HepG2 (cell line): ENCODE measurements at regions not wholly inside any gene's neighbourhood (a gene's known extent, or its start where the extent isn't known, plus 50 kb on each side); places are given as distances from the start of the nearest gene placed in this dataset.

Source experiments
- FOXJ3 ChIP-seq: sonication (generic); formaldehyde crosslinking; IDR thresholded peaks from 2 replicates; pipeline ENCODE4 v1.4.0; 2020; ENCODE audit warnings: missing genetic modification reagents, mild to moderate bottlenecking, borderline replicate concordance
- GABPA ChIP-seq, 2 experiments: IDR thresholded peaks; 2 replicates each; pipeline ENCODE4 v1.6.1; 2011 to 2016; ENCODE audit warnings: low read depth in 2 of 2, low read length in 1 of 2, missing biosample characterization in 1 of 2, missing genetic modification characterization in 1 of 2
- KLF9 ChIP-seq: IDR thresholded peaks from 2 replicates; pipeline ENCODE4 v1.6.1; 2016; ENCODE audit warnings: low read depth
- MAX ChIP-seq: IDR thresholded peaks from 2 replicates; pipeline ENCODE4 v1.6.1; 2012; ENCODE audit warnings: inconsistent platforms
- SRF ChIP-seq: IDR thresholded peaks from 2 replicates; pipeline ENCODE4 v1.6.1; 2011; ENCODE audit warnings: mild to moderate bottlenecking, low read depth, low read length, moderate library complexity
- ZFP41 ChIP-seq: sonication (generic); formaldehyde crosslinking; IDR thresholded peaks from 2 replicates; pipeline ENCODE4 v1.4.0; 2020; ENCODE audit warnings: mild to moderate bottlenecking, missing genetic modification reagents, borderline replicate concordance
- ZNF24 ChIP-seq: fragments of 450-650 bp; IDR thresholded peaks from 2 replicates; pipeline ENCODE4 v1.6.1; 2017; ENCODE audit warnings: antibody characterized with exemption, mild to moderate bottlenecking
- ZNF280B ChIP-seq: sonication (generic); formaldehyde crosslinking; IDR thresholded peaks from 2 replicates; pipeline ENCODE4 v1.5.0; 2020; ENCODE audit warnings: missing genetic modification reagents, mild to moderate bottlenecking, borderline replicate concordance
- ZNF547 ChIP-seq: sonication (generic); formaldehyde crosslinking; IDR thresholded peaks from 2 replicates; pipeline ENCODE4 v1.5.1; 2020; ENCODE audit warnings: mild to moderate bottlenecking, missing genetic modification reagents
- ZNF83 ChIP-seq: sonication (generic); formaldehyde crosslinking; IDR thresholded peaks from 2 replicates; pipeline ENCODE4 v1.4.0; 2020; ENCODE audit warnings: missing genetic modification reagents, mild to moderate bottlenecking, borderline replicate concordance
- TF ChIP-seq, protein P1 (sequence below): sonication (generic); formaldehyde crosslinking; IDR thresholded peaks from 2 replicates; pipeline ENCODE4 v1.5.0; 2020; ENCODE audit warnings: mild to moderate bottlenecking, missing genetic modification reagents, moderate library complexity
- TF ChIP-seq, protein P2 (sequence below): sonication (generic); formaldehyde crosslinking; IDR thresholded peaks from 2 replicates; pipeline ENCODE4 v1.8.0; 2022; ENCODE audit warnings: mild to moderate bottlenecking, missing genetic modification reagents, borderline replicate concordance

DNA sequence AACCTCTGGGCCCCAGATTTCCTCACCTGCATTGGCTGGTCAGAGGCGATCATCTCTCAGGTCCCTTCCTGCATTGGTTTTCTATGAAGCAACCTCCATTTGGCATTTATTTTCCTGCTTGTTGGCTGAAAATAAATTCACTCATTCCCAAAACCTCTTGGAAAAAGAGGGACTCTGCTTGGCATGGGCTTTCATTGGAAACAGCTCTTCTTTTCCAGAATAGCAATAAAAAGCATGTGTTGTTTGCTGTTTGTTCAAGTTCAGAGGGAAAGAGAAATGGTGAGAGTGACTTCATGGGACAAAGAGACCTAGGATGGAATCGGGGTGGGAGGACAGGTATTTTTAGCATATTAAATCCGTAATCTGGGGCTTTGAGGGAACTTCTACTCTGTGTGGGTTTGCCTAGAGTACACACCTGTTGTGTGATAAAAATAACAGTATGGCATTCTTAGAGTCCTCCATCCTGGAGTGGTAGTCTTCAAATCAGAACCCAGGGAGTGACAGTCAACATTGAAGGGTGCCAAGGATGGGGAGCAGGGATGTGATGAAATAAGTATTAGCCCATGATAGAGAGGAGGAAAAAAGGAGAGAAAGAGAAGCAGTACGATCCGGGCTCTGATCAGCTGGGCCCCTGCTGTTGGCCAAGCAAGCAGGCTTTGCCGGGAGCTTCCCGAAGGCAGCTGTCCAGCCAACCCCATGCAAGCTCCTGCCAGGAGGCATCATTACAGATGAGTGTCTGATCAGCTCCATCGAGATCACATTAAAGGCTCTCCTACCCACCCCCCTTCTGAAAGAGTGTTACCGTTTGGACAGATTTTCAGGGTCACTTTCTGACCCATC is 131.9 kb upstream of the NFIA start:
- TF ChIP-seq ZNF280B (CRISPR knock-in tag) (no peak), ZNF83 (CRISPR knock-in tag) (no peak), MAX (no peak), ZFP41 (no peak), ZNF24 (no peak), ZNF547 (CRISPR knock-in tag) (no peak), KLF9 (CRISPR knock-in tag) (no peak), GABPA (IDR thresholded peaks at IDR 0.05; ENCODE audit: low read depth, low read length) (no peak), GABPA (CRISPR knock-in tag; IDR thresholded peaks at IDR 0.05; ENCODE audit: low read depth) (no peak), SRF (no peak), FOXJ3 (CRISPR knock-in tag) (no peak)
- TF ChIP-seq, protein P1, sequence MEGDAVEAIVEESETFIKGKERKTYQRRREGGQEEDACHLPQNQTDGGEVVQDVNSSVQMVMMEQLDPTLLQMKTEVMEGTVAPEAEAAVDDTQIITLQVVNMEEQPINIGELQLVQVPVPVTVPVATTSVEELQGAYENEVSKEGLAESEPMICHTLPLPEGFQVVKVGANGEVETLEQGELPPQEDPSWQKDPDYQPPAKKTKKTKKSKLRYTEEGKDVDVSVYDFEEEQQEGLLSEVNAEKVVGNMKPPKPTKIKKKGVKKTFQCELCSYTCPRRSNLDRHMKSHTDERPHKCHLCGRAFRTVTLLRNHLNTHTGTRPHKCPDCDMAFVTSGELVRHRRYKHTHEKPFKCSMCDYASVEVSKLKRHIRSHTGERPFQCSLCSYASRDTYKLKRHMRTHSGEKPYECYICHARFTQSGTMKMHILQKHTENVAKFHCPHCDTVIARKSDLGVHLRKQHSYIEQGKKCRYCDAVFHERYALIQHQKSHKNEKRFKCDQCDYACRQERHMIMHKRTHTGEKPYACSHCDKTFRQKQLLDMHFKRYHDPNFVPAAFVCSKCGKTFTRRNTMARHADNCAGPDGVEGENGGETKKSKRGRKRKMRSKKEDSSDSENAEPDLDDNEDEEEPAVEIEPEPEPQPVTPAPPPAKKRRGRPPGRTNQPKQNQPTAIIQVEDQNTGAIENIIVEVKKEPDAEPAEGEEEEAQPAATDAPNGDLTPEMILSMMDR (CRISPR knock-in tag) = no peak
- TF ChIP-seq, protein P2, sequence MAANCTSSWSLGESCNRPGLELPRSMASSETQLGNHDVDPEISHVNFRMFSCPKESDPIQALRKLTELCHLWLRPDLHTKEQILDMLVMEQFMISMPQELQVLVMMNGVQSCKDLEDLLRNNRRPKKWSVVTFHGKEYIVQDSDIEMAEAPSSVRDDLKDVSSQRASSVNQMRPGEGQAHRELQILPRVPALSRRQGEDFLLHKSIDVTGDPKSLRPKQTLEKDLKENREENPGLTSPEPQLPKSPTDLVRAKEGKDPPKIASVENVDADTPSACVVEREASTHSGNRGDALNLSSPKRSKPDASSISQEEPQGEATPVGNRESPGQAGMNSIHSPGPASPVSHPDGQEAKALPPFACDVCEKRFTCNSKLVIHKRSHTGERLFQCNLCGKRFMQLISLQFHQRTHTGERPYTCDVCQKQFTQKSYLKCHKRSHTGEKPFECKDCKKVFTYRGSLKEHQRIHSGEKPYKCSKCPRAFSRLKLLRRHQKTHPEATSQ (CRISPR knock-in tag) = no peak
